ENCODE measurements at regions not wholly inside any gene's neighbourhood (a gene's known extent, or its start where the extent isn't known, plus 50 kb on each side); places are given as distances from the start of the nearest gene placed in this dataset.
"Not testable (repeated sequence)": the region's sequence is repeated elsewhere in the genome, so short reads cannot be mapped to it uniquely, and the experiment has no call there.

- DNase-seq: no peak
These were observed 50.5 kb upstream of the CD99 start for GRCh38 chrX:2640436-2641150.

- DNase-seq: no peak
These were observed 52.8 kb upstream of the CD99 start for GRCh38 chrX:2638279-2638678.

GRCh38 chrX:2635342-2635741 is 55.8 kb upstream of the CD99 start:
- DNase-seq: no peak

- DNase-seq: no peak
These were observed 58.3 kb upstream of the CD99 start for GRCh38 chrX:2632533-2633504.

GRCh38 chrX:2631743-2632532 is 59.2 kb upstream of the CD99 start:
- no peak for DNase-seq

GRCh38 chrX:2630935-2631742 is 60.0 kb upstream of the CD99 start:
- not testable (repeated sequence) for DNase-seq

- DNase-seq: not testable (repeated sequence)
These were observed 60.8 kb upstream of the CD99 start for GRCh38 chrX:2630008-2630934.

- DNase-seq: no peak
These were observed 61.6 kb upstream of the CD99 start for GRCh38 chrX:2629316-2630007.

GRCh38 chrX:2628751-2629315 is 62.3 kb upstream of the CD99 start:
- no peak for DNase-seq

- DNase-seq: no peak
These were observed 63.7 kb upstream of the CD99 start for GRCh38 chrX:2627272-2627867.

GRCh38 chrX:2626750-2627149 is 64.3 kb upstream of the CD99 start:
- no peak for DNase-seq

- no peak for DNase-seq
These were observed 70.5 kb upstream of the CD99 start for GRCh38 chrX:2620576-2620975.

GRCh38 chrX:2618516-2618915 is 72.6 kb upstream of the CD99 start:
- no peak for DNase-seq

GRCh38 chrX:2614911-2615310 is 76.2 kb upstream of the CD99 start:
- DNase-seq: no peak

- DNase-seq: no peak
These were observed 80.6 kb upstream of the CD99 start for GRCh38 chrX:2610246-2611170.

- DNase-seq: no peak
These were observed 81.5 kb upstream of the CD99 start for GRCh38 chrX:2609431-2610238.

GRCh38 chrX:2608638-2609430 is 82.3 kb upstream of the CD99 start:
- no peak for DNase-seq
